ENCODE measurements at regions not wholly inside any gene's neighbourhood (a gene's known extent, or its start where the extent isn't known, plus 50 kb on each side); places are given as distances from the start of the nearest gene placed in this dataset.

GRCh38 chr21:31470896-31471694, 127.0 kb upstream of the TIAM1 start:
- H3K4me3 ChIP-seq (ENCODE audit: low read length), result no peak overlapping the region
- no peak for TF ChIP-seq CTCF (conservative IDR thresholded peaks at IDR 0.05; ENCODE audit: low read depth, low read length)
- no peak for DNase-seq (ENCODE audit: low read depth)

- TF ChIP-seq CTCF (conservative IDR thresholded peaks at IDR 0.05; ENCODE audit: low read depth, low read length), result no peak
- DNase-seq (ENCODE audit: low read depth), result no peak
- H3K4me3 ChIP-seq (ENCODE audit: low read length), result no peak overlapping the region
These were observed 116.9 kb upstream of the TIAM1 start for GRCh38 chr21:31460980-31461379.

GRCh38 chr21:31459457-31459856, 115.4 kb upstream of the TIAM1 start:
- no peak for DNase-seq (ENCODE audit: low read depth)
- no peak overlapping the region for H3K4me3 ChIP-seq (ENCODE audit: low read length)
- TF ChIP-seq CTCF (conservative IDR thresholded peaks at IDR 0.05; ENCODE audit: low read depth, low read length), result no peak

- no peak for DNase-seq (ENCODE audit: low read depth)
- no peak overlapping the region for H3K4me3 ChIP-seq (ENCODE audit: low read length)
- peak; percentile 30 for TF ChIP-seq CTCF (conservative IDR thresholded peaks at IDR 0.05; ENCODE audit: low read depth, low read length)
These were observed 113.6 kb upstream of the TIAM1 start for GRCh38 chr21:31457675-31458074.

- no peak for TF ChIP-seq CTCF (conservative IDR thresholded peaks at IDR 0.05; ENCODE audit: low read depth, low read length)
- no peak for DNase-seq (ENCODE audit: low read depth)
These were observed 112.1 kb upstream of the TIAM1 start for GRCh38 chr21:31456201-31456600.

GRCh38 chr21:31455506-31455905, 111.4 kb upstream of the TIAM1 start:
- H3K4me3 ChIP-seq (ENCODE audit: low read length), result no peak overlapping the region
- DNase-seq (ENCODE audit: low read depth), result no peak
- TF ChIP-seq CTCF (conservative IDR thresholded peaks at IDR 0.05; ENCODE audit: low read depth, low read length), result no peak

More at GRCh38 chr21:31456201-31456600, 112.1 kb upstream of the TIAM1 start:
- H3K4me3 ChIP-seq (ENCODE audit: low read length), result no peak overlapping the region

- no peak for DNase-seq (ENCODE audit: low read depth)
- no peak for TF ChIP-seq CTCF (conservative IDR thresholded peaks at IDR 0.05; ENCODE audit: low read depth, low read length)
- no peak overlapping the region for H3K4me3 ChIP-seq (ENCODE audit: low read length)
These were observed 106.9 kb upstream of the TIAM1 start for GRCh38 chr21:31450980-31451379.

Measured in retinal pigment epithelial cell (primary cell).